ENCODE measurements at regions not wholly inside any gene's neighbourhood (a gene's known extent, or its start where the extent isn't known, plus 50 kb on each side); places are given as distances from the start of the nearest gene placed in this dataset.
A peak's percentile ranks its signal among the peaks of the same experiment; 100 is the strongest.

DNA sequence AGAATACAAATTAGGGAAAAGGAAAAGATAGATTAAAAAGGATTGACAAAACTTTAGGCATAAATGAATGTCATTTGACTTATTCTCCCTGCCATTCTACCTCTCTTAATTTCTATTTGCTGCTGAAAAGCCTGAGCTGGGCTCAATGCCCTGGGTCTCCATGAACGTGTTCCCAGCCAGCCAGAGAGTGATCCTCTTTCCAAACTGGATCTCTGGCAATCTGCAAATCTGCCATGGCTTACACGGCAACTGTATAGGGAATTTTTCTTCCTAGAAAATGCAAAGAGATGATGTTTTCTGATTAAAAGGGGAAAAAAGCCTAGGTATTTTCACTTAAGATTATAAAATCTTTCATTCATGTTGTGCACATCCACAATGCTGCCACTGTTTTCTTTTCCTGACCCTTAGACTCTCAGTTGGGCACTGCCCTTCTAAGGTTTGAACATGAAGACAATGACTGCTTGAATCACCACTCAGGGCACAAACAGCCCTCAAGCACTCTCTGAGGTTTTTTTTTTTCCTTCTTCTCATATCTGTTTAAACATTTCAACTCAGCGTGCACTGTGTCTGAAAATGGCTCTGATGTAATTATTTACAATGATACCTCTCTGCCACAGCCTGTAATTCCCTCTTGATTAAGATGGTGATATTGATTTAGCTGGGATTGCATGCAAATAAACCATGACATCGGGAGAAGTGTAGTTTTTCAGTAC lies 60.3 kb downstream of the DACT1 start:
- peak; percentile 66 for DNase-seq

DNA sequence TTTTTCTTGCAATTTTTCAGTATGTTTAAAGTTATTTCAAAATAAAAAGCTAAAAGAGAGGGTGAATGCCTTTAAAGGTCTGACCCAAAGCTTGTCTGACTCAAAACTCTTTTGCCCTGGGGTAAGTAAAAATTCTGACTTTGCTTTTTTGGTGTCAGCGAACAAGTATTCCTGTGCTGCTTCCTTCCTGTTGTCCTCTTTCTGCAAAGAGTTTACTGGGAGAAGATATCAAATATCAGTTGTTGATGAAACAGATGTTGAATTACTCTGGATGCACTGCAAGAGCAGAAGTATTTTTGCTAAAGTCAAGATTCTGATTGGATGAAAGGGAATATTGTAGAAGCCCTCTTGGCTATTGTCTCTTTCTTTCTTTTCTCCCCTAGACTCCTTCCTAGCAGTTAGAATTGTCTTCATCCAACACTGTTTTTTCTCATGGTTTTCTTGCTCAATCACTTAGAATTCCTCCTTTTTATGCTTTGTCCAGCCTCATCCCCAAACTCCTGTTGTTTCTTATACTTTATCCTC lies 62.0 kb downstream of the DACT1 start:
- DNase-seq = no peak

DNA sequence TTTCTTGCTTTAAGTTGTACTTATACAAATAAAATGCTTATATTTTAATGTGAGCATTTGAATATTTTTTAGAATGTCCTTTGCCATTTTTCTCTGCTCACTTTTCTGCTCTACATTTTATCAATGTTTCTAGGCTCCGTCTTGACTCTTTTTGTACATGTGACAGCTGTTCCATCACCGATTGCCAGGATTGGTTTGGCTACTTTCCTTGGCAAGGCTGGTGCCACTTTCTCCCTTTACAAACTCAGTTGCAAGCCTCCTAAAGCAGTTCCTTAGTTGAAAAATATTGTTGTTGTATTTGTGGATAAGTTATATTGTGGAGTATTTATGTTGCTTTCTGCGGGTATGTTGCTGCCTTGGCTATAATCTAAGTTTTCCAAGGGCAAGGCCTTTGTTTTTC lies 63.4 kb downstream of the DACT1 start:
- no peak for DNase-seq

DNA sequence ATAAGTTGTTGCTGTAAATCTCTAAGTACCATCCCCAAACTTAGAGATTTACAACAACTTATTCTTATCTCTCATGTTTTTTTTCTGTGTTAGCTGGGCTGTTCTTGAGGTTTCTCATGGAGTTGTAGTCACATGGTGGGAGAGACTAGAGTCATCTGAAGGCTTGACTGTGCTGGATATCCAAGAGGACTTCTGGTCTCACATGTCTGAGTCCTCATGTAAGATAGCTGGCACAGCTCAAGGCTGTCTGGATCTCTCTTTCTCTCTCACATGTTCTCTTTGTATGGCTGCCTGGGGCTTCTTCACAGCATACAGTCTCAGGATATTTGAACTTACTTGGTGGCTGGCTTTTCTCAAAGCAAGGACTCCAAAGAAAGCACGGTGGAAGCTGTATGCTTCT lies 63.8 kb downstream of the DACT1 start:
- no peak for DNase-seq

DNA sequence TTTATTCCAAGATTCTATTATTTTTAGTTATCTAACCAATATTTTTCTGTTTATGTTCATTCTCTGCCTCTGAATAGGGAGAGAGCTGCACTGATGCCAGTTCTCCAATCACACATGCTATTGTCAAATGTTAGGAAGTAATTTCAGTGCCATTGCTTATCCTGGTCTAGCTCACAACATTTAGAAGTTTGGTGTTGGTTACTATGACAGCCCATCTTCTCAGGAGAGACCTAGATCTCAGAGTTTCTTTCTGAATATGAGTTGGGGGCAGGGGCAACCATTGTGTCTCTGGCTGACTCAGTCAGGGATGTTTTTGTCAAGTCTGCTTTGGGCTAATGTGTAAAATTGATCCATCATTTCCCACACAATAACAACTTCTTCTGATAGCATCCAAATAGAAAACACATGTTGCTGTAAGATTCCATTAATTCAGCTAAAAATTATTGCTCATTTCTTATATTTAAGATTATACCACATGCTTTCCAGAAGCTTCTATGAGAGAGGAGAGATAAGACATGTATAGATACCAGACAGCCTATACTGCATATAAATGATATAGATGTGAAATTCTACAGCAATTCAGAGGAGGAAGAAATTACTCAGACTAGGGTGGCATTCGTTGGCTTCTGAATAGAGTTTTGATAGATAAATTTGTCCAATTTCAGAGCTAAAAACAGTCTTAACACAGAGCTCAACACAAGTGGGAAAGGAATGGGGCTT lies 64.8 kb downstream of the DACT1 start:
- DNase-seq = no peak

DNA sequence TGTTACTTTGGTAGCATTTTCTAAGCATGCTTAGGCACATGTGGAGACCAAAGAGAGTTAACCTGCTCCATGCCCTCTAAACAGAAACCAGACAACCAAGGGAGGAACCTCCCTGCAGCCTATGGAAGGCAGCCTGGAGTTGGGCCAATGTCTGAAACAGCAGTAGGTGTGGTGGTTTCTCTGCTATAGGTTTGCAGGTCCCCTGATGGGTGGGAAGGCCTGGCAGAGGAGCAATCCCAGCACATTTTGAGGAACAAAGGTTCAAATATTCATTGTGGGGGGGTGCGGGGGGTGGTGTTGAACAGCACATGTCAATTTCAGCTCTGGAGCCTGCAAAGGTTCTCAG lies 65.4 kb downstream of the DACT1 start:
- no peak for DNase-seq

DNA sequence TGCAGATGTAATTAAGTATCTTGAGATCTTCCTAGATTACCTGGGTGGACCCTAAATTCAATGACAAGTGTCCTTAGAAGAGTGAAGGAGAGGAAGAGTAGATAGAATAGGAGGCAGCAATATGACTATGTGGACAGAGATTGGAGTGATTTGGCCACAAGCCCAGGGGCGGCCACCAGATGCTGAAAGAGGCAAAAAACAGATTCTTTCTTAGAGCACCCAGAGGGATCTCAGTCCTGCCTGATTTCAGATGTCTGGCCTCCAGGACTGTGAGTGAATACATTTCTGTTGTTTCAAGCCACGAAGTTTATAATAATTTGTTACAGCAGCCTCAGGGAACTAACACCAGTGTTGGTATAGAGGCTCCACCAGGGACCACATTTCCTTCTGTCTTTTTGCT lies 67.3 kb downstream of the DACT1 start:
- DNase-seq = no peak

DNA sequence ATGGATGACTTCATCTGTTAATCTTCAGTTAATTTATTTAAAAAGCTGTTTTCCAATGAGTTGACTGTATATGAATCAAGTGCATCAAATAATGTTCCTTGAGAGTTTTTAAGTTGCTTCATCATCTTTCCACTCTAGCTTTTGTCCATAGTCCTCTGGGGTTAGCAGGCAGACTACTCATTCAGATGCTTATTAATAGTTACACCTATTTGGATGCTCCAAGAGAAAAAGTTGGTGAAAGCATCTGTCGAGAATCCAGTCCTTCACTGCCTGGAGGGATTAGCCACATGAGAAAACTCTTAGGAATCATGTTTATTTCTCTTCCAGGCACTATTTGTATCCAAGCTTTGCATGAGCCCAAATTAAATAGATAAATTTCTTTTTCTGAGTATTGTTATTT lies 70.2 kb downstream of the DACT1 start:
- DNase-seq = no peak

DNA sequence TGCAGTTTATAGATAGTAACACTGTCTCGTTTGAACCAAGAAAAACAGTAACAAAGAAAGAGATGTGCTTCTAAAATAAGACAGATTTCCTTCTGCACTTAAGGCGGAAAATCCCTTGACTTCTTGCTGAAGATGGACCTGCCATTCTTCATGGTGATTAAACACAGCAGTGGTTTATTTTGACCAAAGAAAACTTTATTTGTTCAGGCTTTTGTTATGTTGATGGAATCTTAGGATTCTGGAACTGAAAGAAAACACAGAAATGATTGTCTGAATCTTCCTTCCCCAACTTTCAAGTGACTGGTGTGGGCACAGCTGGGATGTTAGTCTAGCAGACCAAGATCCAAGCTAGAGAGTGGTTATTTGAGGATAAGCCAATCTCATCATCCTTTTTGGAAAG lies 72.2 kb downstream of the DACT1 start:
- no peak for DNase-seq

DNA sequence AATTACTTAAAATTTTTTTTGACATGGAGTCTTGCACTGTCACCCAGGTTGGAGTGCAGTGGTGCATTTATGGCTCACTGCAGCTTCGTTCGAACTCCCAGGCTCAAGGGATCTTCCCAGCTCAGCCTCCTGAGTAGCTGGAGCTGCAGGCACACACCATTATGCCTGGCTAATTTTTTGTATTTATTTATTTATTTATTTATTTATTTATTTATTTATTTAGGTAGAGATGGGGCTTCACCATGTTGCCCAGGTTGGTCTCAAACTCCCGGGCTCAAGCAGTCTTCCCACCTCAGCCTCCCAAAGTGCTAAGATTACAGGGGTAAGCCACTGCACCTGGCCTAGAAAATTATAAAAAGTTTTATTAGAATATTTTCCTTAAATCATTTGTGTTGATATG lies 73.6 kb downstream of the DACT1 start:
- no peak for DNase-seq

DNA sequence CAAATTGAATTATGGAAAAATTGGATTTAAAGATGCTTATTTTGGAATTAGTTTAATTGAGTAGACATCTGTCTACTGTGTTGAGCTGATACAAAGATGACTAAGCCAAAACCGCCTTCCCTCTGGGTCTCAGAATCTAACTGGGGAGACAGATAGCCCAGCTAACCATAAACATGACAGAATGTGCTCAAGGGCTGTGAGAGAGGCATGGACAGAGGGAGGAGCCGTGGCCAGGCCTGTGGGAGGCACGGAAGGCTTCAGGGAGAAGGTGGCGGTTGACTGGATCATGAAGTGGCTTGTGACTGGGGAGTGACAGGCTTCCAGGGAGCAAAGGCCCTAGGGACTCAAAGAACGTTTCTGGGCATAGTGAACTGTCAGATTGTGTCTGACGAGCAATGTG lies 74.6 kb downstream of the DACT1 start:
- DNase-seq = no peak

DNA sequence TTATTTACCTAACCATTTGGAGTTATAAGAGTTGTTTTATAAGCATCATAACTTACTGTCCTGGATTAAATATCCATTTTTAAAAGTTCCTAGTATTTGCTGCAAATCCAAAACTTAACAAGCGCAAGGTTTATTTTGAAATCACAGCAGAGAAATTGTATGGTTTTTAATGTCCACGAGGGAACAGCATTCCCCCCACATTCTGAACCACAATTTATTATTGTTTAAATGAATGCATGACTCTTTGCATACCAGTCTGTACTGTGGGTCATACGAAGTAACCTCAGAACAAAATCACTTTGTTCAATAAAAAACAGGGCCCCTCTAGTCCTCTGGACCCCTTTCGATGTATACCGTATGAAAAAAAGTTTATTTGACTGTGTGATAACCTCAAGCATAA lies 75.9 kb downstream of the DACT1 start:
- DNase-seq = no peak

DNA sequence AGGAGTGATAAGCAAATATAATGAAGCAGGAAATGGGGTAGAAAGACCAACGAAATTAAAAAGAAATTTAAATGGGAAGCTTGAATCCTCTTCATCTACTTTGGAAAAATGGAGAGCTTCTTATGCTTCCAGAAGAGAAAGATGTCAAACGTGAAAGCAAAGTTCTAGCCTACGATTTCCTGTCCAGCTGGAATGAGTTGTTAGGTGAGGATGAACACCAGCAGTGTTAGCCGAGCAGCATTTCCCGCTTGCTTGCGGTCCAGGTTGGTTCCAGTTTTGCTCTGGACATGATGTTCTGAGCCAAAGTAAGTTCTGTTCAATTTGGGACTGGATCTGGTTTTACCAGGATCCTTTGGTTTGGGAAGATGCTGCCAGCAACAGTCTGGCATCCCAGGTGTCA lies 78.9 kb downstream of the DACT1 start:
- DNase-seq = no peak

DNA sequence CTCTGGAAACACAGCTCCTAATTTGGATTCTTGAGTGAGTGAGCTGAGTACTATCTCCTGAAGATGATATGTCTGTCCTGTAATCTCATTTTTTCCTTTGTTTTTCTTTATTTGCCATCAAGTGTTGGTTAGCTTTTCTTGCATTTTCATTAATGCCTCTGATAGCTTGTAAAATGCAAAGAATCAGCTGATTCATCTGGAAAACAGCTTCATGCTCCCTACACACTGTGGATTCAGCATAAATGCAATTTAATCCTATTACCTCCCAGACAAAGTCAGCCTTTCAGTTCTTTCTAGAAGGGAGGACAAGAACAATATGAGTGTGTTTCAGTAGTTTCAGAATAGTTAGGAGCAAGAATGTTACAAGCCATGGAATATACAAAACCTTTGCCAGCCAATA lies 79.4 kb downstream of the DACT1 start:
- DNase-seq = no peak

DNA sequence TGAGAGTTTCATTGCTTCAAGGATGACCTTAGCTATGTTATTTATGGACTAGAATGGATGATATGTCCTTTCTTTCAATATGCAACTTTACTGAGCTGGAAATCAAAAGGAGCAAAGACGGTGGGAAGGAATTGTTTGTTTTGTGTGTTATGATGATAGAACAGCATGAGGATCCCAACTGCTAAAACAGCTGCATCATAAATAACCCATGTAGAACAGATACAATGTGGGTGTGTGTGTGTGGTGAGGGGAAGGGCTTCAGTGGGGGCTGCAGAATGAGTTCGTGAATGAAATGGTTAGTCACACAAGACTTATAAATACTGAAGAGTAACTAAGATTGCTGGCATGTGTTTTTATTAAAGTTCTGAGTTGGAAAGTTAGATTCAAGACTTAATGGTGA lies 80.1 kb downstream of the DACT1 start:
- no peak for DNase-seq

DNA sequence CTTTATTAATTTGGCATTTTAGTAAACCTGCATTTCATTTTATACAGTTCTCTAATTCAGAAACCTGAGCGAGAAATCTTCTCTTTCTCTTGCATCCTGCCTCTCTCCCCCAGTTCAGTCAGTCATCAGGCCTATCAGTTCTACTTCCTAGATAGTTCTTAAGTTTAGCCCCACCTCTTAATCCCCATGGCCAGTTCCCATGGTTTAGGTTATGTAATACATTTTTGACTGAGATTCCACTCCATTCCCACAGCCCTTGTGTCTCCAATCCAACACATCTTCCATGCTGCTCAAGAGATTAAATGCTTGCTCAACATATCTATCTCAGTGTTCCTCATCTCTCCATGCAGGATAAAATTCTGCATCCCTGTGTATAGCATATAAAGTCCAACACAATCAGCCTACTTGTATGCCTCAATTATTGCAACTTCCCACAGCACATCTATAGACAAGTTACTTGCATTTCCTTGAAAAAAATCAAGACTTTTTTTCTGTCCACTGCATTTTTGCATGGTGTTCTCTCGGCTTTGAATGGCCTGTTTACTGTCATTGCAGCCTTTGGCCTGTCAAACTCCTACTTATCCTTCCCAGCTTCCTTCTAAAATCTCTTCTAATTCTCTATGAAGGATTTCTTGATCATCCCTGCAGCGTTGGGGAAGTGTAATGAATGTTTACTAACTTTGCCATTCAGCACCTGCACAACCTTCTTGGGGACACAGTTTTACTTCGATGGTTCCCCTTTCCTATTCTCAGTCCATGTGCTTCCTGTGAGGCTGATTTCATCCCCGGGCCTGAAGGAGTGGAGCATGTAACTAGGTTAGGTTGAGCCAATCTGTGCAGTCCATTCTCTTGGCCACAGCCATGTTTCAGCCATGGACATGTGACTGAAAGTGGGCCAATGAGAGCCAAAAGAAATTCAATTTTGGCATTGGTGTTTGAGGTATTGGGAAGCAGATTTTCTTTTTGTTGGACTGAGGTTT lies 80.8 kb downstream of the DACT1 start:
- DNase-seq = no peak

DNA sequence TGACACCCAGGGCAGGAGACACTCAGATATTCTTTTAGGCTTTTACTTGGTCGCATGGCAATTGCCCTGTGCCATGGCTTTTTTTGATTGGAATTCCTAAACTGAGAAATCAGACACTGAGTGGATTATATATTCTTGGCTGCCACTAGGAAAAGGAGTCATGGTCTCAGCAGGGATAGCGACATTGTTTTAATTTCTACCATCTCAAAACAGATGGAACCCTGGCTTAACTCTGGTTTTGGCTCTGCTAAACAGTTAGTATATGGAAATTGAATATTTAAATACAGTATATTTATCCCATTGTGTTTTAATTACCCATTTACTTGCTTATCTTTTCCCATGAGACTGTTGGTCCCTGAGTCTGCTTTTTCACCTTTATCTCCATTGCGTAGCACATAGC lies 84.0 kb downstream of the DACT1 start:
- DNase-seq = no peak

DNA sequence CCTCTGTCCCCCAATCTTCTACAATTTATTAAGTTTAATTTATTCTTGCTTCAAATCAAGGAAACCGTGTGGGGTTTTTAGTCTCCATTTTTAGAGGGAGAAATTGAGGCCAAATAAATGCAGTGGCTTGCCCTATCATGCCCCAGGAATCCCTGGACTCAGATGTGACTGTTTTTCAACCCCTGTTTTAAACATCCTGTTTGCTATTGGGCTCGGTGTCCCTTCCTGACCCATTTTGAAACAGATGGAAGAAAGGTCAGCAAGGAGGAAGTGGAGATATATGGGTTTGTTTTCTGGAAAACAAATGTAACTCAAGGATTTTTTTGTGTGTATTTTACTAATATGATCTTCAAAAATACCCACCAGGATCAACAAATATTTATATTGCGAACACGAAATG lies 84.7 kb downstream of the DACT1 start:
- no peak for DNase-seq

DNA sequence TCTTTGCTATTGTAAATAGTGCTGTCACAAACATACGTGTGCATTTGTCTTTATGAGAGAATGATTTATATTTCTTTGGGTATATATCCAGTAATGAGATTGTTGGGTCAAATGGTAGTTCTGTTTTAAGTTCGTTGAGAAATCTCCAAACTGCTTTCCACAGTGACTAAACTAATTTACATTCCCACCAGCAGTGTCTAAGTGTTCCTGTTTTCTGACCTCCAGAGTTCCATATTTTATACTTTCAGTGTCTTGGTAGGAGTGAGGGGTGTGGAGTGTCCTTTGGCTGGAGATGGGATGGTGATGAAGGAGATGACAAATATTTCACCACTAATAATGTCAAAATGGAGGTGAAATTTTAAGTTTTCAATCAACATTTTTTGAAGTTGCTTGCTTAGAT lies 86.4 kb downstream of the DACT1 start:
- no peak for DNase-seq

DNA sequence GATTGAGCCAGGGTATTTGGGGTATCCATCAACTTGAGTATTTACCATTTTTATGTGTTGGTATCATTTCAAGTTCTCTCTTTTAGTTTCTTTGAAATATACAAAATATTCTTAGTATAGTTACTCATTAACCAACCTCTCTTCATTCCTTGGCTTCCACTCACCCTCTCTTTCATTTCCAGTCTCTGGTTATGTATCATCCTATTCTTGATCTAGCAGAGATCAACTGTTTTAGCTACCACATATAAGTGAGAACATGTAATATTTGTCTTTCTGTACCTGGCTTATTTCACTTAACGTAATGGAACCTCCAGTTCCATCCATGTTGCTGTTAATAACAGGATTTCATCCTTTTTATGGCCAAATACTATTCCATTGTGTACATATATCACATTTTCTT lies 86.9 kb downstream of the DACT1 start:
- DNase-seq = no peak

DNA sequence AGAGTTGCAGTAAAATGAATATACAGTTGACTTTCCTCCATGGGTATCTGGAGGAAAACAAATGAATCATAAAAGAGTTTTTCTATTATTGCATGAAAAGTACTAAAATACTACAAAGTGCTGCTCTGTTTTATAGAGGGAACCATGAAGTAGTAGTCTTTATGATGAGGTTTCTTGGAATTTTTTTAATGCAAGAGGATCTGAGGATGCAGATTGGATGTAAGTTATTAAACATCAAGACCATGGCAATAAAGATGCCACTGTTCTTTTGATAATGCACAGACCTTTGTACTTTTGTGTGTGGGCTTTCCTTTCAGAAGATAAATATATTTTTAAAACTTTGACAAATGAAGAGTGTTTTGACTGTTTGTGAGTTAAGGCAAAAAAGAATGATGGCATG lies 87.5 kb downstream of the DACT1 start:
- no peak for DNase-seq

DNA sequence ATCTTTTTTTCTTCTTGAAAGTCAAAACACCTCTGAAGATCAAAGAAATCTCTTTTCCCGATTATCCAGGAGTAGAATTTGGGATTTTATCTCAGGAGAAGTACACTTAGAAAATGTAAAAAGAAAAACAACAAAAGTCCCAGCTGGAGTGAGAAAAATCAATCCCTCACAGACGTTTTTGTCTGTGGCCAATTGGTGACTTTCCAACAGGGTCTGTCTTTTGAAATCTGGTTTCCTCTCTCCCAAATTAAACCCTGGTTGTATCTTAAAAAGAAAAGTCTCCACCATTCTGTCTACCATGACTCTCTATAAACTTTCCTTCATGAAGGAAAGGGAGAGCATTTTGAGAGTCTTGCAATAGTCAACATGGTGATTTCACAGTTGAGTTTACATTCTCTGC lies 88.1 kb downstream of the DACT1 start:
- DNase-seq = no peak

DNA sequence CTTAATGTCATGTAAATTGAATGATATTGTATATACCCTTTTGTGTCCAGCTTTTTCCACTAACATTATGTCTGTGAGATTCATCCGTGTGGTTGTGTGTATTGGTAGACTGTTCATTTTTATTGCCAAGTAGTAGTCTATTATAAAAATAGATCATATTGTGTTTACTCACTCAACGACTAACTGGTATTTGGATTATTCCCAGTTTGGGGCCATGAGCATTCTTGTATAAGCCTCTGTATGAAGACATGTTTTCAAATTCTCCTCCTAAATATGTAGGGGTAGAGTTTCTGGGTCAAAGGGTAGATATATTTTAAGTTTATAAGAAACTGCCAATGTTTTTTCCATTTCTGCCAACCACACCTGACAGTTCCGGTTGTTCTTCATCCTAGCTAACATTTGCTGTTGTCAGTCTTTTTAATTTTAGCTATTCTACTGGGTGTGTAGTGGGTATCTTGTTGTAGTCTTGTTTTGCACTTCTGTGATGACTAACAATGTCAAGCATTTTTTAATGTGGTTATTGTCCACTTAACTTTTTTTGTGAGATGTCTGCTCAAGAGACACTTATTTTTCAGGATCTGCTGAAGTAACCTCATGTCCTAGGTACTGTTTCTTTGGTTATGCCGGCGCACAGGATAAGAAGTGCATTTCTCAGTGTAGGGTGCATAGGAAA lies 93.2 kb downstream of the DACT1 start:
- no peak for DNase-seq

Measured in NCI-H1105 (cell line).